GM23248 (cell line): ENCODE measurements at regions not wholly inside any gene's neighbourhood (a gene's known extent, or its start where the extent isn't known, plus 50 kb on each side); places are given as distances from the start of the nearest gene placed in this dataset.

Experiments used
- EZH2 ChIP-seq: fragments of 200-600 bp; sonication (generic); IDR thresholded peaks from 2 replicates; pipeline ENCODE4 v1.6.1; 2018; ENCODE audit warnings: antibody characterized with exemption, mild to moderate bottlenecking; ENCODE audit not compliant: insufficient read depth, poor library complexity, severe bottlenecking
- EZH2phosphoT487 ChIP-seq: fragments of 200-600 bp; sonication (generic); IDR thresholded peaks from 2 replicates; pipeline ENCODE4 v1.6.1; 2018; ENCODE audit warnings: antibody characterized with exemption, moderate library complexity, mild to moderate bottlenecking, low read depth; ENCODE audit not compliant: insufficient read depth

DNA sequence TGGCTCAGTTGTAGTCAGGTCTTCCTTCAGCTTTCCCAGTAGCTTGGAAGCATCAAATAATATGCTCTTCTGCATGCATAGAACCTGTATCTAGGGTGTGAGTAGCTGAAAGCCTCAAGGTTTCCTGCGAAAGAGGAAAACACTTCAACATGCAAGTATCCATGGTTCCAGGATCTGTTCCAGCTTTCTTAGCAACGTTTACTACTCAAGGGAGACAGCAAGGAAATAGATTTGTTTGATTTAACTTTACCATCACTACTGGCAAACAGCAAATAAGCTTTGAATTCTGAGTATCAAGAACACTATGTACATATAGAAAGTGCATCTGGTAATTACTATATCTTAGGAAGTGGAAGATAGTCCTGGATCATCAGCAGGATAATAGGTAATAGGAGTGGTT lies 341.0 kb downstream of the PRR16 start:
- no peak for TF ChIP-seq EZH2
- no peak for TF ChIP-seq EZH2phosphoT487
